GM12878 (cell line): ENCODE measurements at regions not wholly inside any gene's neighbourhood (a gene's known extent, or its start where the extent isn't known, plus 50 kb on each side); places are given as distances from the start of the nearest gene placed in this dataset.

Source experiments
- CEBPB ChIP-seq, 2 experiments: fragments of 150-350 bp in 1 of 2; IDR thresholded peaks; 2 replicates each; pipeline ENCODE4 v1.6.1; 2012 to 2014; ENCODE audit warnings: low read depth in 2 of 2, low read length in 2 of 2, borderline replicate concordance in 1 of 2, inconsistent platforms in 1 of 2
- POLR2A ChIP-seq: IDR thresholded peaks from 2 replicates; pipeline ENCODE4 v1.6.1; 2011; ENCODE audit warnings: low read depth, mild to moderate bottlenecking, low read length
- TF ChIP-seq, protein P1 (sequence below), 3 experiments: IDR thresholded peaks in 2 of 3; conservative IDR thresholded peaks in 1 of 3; 2 replicates each; pipeline ENCODE4 v1.5.1; 2011; ENCODE audit warnings: low read depth in 3 of 3, low read length in 3 of 3, mild to moderate bottlenecking in 3 of 3, control low read depth in 2 of 3, moderate library complexity in 2 of 3, inconsistent platforms in 1 of 3, mixed read lengths in 1 of 3; ENCODE audit not compliant: control insufficient read depth in 2 of 3, insufficient read depth in 1 of 3; ENCODE audit errors: extremely low read depth in 1 of 3

DNA sequence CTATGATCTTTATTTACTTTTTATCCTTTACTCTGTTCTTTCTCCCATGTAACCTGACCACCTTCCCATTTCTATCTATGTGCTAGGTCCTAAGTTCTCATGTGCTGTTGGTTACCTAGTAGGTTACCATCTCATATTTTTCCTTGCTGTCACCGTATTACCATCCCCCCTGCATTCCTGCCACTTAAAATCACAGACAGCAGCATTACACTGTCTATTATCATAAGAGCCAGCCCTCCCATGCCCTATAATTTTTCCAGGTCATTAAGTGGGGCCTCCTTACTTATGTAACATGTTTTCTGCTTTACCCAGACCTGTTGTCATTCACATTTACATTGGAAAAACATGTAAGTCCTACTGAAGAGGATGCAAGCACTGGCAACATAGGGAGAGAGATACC lies 202.9 kb downstream of the HS3ST3A1 start:
- TF ChIP-seq POLR2A: no peak
- TF ChIP-seq CEBPB (IDR thresholded peaks at IDR 0.05; ENCODE audit: borderline replicate concordance in 1 of 2, low read depth in 2 of 2, low read length in 2 of 2): no peak
- TF ChIP-seq, protein P1, sequence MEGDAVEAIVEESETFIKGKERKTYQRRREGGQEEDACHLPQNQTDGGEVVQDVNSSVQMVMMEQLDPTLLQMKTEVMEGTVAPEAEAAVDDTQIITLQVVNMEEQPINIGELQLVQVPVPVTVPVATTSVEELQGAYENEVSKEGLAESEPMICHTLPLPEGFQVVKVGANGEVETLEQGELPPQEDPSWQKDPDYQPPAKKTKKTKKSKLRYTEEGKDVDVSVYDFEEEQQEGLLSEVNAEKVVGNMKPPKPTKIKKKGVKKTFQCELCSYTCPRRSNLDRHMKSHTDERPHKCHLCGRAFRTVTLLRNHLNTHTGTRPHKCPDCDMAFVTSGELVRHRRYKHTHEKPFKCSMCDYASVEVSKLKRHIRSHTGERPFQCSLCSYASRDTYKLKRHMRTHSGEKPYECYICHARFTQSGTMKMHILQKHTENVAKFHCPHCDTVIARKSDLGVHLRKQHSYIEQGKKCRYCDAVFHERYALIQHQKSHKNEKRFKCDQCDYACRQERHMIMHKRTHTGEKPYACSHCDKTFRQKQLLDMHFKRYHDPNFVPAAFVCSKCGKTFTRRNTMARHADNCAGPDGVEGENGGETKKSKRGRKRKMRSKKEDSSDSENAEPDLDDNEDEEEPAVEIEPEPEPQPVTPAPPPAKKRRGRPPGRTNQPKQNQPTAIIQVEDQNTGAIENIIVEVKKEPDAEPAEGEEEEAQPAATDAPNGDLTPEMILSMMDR (IDR thresholded peaks at IDR 0.05 in 2 of 3, conservative IDR thresholded peaks at IDR 0.05 in 1 of 3; ENCODE audit: control insufficient read depth in 2 of 3, extremely low read depth in 1 of 3, insufficient read depth in 1 of 3, low read depth in 3 of 3, low read length in 3 of 3): no peak
